GM21723 (cell line): ENCODE measurements at regions not wholly inside any gene's neighbourhood (a gene's known extent, or its start where the extent isn't known, plus 50 kb on each side); places are given as distances from the start of the nearest gene placed in this dataset.
"Not testable (repeated sequence)": the region's sequence is repeated elsewhere in the genome, so short reads cannot be mapped to it uniquely, and the experiment has no call there.

ENCODE experiments used
- ATAC-seq: cut with Tn5 transposase; IDR thresholded peaks from one replicate; pipeline ENCODE4 v1.9.1; 2021; ENCODE audit warnings: mild to moderate bottlenecking, moderate library complexity; ENCODE audit not compliant: unreplicated experiment

DNA sequence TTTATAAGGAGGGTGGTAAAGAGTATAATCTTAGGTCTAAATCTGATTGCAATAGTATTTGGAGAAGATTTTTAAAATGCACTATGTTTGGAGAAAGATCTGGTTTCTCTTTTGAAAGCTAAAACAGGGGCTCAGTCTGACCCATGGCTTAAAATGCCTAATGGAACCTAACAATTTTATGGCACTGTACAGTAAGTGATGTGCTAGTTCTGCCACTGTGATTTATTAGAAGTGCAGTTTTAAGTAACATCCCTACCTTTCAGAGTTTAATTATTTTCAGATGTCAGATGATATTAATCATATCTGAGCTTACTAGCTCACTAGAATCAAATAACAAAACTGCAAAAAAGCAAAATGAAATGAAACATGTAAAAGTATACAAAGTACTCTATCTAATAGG is 514.7 kb upstream of the KCND2 start:
- ATAC-seq, result no peak

DNA sequence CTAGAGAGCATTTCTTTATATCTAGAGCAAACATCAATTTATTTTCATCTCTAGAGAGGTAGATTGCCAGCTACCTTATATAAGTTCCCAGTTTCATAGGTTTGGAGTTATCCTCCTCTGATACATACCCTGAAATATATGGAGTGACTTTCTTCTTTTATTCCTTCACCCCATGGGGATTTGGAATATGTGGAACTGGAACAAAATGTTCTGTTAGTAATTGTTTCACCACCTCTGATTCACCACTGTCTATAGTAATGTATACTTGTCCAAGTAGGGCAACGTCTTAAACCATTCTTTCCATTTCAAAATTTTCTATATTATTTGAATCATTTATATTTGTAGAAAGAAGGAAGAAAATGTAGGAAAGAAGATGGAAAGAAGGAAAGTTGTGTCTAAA is 511.2 kb upstream of the KCND2 start:
- no peak for ATAC-seq

DNA sequence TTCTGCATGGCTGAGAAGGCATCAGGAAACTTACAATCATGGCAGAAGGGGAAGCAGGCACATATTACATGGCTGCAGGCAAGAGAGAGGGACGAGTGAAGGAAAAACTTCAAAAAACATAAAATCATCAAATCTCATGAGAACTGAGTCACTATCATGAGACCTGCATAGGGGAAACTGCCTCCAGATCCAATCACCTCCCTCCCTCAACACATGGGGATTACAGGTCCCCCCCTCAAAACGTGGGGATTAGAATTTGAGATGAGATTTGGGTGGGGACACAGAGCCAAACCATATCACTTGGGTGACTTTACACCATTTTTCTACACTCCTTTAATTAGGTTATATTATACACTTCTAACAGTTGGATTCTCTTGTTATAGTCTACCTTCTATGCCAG is 490.7 kb upstream of the KCND2 start:
- ATAC-seq, result no peak

DNA sequence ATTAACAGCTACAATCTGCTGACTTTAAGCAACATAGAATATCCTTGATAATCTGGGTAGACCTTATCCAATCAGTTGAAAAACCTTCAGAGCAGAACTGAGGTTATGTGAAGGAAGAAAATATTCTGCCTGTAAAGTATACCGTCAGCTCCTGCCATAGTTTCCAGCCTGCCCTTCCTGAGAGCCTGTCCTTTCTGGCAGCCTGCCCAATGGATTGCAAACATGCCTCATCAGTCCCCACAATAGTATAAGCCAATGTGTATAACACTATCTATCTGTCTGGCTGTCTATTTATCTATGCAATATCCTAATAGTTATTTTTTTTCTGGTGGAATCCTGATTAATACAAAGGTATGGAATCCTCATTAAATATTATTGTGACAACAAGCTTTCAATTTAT is 489.2 kb upstream of the KCND2 start:
- no peak for ATAC-seq

DNA sequence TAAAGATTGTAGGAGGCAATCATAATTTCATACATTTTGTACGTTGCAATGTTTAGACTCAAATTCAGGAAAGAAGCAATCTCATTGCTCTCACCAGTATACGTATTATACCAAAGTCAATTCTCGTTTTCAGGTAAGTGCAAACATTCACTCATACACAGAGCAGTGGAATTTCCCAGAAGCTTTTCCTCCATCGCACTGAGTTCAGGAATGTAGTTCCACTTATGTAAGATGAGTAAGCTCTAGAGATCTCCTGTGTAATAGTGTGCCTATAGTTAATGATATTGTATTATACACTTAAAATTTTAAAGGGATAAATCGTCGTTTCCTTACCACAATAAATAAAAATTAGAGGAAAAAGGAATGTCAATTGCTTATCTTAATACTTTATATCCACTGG is 470.8 kb upstream of the KCND2 start:
- ATAC-seq, result no peak

DNA sequence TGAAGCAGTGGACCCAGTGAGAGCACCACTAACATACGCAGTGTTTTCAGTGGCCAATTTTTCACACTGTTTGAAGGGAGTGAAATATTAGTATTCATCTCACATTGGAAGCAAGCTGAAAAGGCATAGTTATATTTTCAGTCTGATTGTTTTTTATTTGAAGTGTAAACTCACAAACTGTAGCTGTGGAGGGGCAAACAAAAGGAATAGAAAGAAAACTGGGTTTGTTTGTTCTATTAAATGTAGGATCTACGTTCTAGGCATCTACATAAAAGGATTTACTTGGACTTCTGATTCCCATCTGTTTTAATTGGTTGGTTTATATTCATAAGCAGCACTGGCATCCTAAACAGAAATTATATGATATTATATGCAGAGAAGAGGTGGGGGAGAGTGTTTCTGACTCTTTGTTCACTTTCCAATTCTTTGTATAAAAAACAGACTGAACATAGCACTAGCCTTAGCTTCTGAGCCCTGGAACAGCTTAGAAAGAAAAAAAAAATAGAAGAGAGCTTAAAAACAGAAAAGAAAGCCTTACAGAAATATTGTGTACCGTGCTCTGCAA is 447.8 kb upstream of the KCND2 start:
- ATAC-seq, result no peak

DNA sequence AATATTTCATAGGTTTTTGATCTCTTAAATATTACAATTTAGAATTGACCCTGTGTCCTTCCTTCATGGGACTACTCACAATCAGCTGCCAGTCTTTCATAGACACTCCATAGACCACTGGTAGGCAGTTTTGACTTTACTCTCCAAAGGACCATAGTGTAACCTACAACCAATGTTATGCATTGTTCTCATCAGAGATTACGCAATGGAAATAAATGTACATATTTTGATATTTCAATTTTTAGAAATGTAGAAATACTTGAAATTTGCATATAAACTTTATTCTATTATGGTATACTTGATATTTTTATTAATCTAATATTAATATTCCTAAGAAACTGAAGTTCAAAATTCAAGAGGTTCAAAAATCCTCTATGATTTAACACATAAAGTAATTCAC is 446.4 kb upstream of the KCND2 start:
- ATAC-seq, result no peak

DNA sequence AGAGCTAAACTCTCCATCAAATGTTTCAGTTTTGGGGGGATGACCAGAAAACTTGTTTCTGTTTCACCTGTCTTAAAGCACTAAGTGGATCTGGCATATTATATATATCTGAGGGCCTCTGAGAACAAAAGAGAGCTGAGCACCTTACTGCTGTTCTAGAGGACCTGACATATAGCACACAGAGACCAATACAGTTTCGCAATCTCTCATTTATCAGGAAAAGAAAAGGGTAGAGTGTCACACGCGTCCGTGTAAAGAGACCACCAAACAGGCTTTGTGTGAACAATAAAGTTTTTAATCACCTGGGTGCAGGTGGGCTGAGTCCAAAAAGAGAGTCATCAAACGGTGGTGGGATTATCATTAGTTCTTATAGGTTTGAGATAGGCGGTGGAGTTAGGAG is 434.5 kb upstream of the KCND2 start:
- ATAC-seq, result no peak

DNA sequence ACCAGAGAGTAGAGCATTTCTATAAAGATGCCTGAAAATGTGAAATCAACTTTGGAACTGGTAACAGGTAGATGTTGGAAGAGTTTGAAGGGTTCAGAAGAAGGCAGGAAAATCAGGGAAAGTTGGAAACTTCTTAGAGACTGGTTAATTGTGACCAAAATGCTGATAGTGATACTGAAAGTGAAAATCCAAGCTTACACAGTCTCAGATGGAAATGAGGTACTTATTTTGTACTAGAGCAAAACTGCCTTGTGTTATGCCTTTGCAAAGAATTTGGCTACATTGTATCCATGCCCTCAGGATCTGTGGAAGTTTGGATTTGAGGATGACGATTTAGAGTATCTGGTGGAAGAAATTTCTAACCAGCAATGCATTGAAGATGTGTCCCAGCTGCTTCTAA is 430.6 kb upstream of the KCND2 start:
- ATAC-seq, result no peak

DNA sequence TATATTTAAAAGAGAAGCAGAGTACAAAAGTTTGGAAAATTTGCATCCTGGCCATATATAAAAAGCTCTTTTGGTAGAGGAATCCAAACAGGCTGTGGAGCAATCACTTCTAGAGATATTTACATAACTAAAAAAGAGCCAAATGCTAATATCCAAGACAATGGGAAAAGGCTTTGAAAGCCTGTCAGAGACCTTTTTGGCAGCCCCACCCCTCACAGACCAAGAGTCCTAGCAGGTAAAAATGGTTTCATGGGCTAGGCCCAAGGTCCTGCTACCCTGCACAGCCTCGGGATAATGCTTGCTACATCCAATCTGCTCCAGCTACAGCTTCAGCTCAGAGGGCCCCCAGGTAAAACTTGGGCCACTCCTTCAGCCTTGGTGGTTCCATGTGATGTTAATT is 430.2 kb upstream of the KCND2 start:
- ATAC-seq, result no peak

DNA sequence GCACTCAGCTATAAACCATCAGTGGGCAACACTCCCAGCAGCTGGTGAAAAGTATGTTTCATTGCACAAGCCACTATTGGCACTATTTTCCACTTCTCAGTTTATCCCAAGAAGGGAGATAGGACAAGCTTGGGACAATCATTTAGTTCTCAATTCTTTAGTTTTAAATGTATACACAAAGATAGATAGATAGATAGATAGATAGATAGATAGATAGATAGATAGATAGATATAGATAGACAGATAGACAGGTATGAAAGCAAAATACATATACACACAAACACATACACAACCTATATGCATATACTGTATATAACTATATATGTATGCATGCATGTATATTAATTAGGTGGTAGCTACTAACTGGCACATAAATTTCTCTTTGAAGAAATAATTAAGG is 411.6 kb upstream of the KCND2 start:
- ATAC-seq, result no peak

DNA sequence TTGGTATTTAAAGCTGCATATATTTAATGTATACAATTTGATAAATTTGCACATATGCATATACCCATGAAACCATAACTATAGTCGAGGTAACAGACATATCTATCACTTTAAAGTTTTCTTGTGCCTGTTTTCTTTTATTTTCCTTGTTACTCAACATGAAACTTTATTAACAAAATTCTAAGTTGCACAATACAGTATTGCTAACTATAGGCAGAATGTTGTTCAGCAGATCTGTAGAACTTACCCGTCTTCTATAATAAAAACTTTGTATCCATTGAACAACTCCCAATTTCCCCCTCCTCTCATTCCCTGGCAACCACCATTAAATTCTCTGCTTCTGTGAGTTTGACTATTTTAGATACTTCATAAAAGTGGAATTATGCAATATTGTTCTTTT is 404.6 kb upstream of the KCND2 start:
- no peak for ATAC-seq

DNA sequence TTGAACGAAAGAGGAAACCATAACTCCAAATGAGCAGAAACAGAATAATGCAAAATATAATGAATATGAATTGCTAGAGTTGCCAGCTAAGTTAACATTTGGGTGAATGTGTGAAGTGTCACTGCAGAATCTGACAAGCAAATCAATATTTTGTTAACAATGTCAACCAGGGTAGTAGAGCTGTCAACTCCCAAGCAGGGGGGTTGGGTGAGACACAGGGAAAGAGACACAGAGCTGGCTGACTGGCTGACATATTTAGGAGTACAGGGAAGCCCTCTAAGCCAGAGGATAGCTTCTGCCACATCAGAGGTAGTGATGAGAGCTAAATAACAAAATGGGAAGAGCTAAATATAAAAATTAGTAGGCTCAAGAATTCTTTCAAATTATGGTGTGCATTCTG is 393.1 kb upstream of the KCND2 start:
- ATAC-seq, result no peak

DNA sequence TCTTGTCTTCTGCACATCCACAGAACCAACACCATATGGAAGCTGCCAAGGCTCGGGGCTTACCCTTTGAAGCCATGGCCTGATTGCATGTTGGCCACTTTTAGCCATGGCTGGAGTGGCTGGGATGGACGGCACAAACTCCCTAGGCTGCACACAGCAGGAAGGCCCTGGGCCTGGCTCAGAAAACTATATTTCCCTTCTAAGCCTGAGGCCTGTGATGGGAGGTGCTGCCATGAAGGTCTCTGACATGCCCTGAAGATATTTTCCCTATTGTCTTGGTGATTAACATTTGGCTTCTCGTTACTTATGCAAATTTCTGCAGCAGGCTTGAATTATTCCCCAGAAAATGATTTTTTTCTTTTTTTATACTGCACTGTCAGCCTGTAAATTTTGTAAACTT is 387.0 kb upstream of the KCND2 start:
- ATAC-seq, result no peak

DNA sequence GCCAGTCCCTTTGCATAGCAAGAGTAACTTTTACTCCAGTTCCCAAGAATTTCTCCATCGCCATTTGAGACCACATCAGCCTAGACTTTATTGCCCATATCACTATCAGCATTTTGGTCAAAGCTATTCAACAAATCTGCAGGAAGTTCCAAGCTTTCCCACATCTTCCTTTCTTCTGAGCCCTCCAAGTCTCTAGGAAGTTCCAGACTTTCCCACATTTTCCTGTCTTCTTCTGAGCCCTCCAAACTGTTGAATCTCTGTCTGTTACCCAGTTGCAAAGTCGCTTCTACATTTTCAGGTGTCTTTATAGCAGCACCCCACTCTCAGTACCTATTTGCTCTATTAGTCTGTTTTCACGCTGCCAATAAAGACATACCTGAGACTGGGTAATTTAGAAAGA is 386.4 kb upstream of the KCND2 start:
- ATAC-seq, result not testable (repeated sequence)

DNA sequence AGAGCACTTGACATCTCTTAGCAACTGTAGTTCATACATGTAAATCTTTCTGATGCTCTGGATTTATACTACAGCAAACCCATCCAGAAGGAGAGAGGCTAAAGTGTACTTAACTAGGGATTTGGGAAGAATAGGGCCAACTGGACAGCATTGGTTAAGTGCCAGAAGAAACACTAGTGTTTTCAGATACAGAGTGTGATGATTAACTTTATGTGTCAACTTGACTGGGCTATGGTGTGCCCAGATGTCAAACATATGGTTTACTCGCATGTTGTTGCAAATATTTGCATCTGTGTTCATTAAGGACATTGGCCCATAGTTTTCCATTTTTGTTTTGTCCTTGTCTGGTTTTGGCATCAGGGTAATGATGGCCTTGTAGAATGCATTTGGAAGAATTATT is 384.7 kb upstream of the KCND2 start:
- ATAC-seq, result no peak

DNA sequence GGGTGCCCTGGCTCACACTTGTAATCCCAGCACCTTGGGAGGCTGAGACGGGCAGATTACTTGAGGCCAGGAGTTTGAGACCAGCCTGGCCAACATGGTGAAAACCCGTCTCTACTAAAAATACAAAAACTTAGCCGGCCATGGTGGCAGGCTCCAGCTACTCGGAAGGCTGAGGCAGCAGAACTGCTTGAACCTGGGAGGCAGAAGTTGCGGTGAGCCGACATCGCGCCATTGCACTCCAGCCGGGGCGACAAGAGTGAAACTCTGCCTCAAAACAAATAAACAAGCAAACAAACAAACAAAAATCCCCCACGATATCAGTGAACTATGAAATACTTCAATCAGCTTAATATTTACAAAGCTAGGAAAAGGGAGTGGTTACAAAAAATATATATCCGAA is 382.3 kb upstream of the KCND2 start:
- ATAC-seq, result no peak

DNA sequence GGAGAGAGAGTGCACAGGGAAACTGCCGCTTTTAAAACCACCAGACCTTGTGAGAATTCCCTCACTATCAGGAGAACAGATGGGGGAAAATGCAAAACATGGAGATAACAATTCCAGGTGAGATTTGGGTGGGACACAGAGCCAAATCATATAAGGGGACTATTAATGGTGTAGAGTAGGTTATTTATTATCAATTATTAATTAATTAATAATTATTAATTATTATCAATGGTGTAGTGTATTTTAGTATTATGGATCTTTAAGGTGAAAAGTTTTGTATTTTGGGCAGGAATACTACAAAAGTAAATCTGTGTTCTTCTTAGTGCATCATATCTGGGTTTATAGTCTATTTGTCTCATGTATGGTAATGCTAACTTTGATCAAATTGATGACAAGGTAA is 377.7 kb upstream of the KCND2 start:
- ATAC-seq, result no peak

DNA sequence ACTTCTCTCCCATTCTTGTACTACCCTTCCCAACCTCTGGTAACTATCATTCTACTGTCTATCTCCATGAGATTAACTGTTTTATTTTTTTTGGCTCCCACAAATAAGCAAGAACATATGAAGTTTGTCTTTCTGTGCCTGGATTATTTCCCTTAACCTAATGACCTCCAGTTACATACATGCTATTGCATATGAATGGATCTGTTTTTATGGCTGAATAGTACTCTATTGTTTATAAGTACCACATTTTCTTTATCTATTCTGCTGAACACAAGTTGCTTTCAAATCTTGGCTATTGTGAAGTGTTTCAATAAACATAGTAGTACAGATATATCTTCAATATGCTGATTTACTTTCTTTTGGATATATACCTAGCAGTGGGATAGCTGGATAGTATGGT is 376.6 kb upstream of the KCND2 start:
- no peak for ATAC-seq

DNA sequence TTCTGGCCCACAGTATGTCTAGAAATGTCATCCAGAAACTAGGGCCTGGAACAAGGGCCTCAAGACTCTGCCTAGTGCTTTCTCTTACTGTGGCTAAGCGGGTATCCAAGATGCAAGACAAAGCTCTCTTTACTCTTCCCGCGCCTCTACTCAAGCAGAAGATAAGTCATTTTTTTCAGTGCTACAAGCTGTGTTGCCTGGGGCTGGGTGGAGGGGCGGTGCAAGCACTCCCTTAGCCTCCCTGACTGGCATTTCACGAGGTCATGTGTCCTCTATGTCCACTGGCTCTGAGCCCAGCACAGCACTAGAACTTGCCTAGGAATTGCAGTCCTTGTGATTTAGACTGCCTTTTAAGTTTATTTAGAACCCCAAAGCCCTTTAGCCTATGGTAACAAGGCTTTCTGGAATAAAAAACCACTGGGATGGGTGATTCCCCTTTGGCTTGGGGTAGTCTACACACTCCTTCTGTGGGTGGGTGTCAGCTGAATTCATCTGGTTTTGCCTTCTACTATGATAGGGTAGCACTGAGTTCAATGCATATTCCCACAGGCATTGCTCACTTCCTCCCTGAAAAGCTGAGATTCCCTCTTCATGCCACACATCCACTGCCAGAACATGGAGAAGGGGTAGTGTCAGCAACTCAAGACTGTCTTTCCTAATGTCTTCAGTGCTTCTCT is 371.8 kb upstream of the KCND2 start:
- no peak for ATAC-seq

DNA sequence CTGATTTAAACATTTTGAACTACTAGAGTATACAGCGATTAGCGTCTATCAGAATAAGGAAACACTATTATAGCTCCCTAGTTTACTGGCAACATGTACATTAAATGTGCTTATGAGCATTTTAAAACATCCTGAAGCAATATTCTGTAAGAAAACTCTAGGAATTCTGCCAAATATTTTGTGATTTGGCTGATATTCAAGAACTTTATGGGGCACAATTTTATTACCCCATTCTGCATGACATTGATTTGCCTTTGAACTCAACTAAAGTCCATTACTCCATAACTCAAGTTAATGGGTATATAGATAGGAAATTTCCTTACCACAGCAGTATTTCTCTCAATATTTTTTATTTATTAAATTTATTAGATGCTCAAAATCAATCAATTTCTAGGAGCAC is 369.9 kb upstream of the KCND2 start:
- ATAC-seq, result no peak

DNA sequence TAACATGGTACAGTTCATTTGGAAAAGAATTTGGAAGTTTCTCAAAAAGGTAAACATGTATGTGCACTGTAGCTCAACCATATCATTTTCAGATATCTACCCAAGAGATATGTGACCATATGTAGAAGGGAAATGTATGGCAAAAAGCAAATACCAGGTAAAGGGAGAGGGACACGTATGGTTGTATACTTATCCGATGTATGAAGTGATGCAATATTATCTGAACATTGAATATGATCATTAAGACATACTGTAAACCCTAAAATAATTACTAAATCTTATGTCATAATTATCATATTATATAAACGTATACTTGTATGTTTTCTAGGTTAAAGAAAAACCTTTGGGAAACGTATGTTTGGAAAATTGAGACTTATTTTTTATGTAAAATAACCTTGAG is 367.5 kb upstream of the KCND2 start:
- no peak for ATAC-seq

DNA sequence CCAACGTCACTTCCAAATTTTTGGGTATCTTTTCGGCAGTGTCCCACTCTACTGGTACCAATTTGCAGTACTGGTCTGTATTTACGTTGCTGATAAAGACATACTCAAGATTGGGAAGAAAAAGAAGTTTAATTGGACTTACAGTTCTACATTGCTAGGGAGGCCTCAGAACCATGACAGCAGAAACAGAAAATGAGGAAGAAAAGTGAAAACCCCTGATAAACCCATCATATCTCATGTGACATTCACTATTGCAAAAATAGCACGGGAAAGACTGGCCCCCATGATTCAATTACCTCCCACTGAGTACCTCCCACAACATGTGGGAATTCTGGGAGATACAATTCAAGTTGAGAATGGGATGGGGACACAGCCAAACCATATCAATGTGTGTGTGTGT is 364.0 kb upstream of the KCND2 start:
- no peak for ATAC-seq
